GM18520 (cell line): ENCODE measurements at regions not wholly inside any gene's neighbourhood (a gene's known extent, or its start where the extent isn't known, plus 50 kb on each side); places are given as distances from the start of the nearest gene placed in this dataset.

Source experiments
- ATAC-seq: cut with Tn5 transposase; IDR thresholded peaks from one replicate; pipeline ENCODE4 v1.9.1; 2021; ENCODE audit not compliant: unreplicated experiment

GRCh38 chr3:102177075-102177755 is 257.6 kb upstream of the ZPLD1 start:
- no peak for ATAC-seq

GRCh38 chr3:102178817-102179216 is 256.0 kb upstream of the ZPLD1 start:
- ATAC-seq, result no peak

GRCh38 chr3:102179326-102180177 is 255.3 kb upstream of the ZPLD1 start:
- ATAC-seq, result no peak

GRCh38 chr3:102180280-102180931 is 254.4 kb upstream of the ZPLD1 start:
- no peak for ATAC-seq

GRCh38 chr3:102181175-102181920 is 253.5 kb upstream of the ZPLD1 start:
- ATAC-seq, result no peak

GRCh38 chr3:102182162-102182561 is 252.7 kb upstream of the ZPLD1 start:
- ATAC-seq, result no peak

- ATAC-seq, result no peak
These were observed 251.6 kb upstream of the ZPLD1 start for GRCh38 chr3:102183186-102183585.

- no peak for ATAC-seq
These were observed 251.2 kb upstream of the ZPLD1 start for GRCh38 chr3:102183623-102184022.

- no peak for ATAC-seq
These were observed 245.3 kb upstream of the ZPLD1 start for GRCh38 chr3:102189541-102189940.

GRCh38 chr3:102189956-102190723 is 244.7 kb upstream of the ZPLD1 start:
- ATAC-seq, result no peak

GRCh38 chr3:102192575-102192974 is 242.2 kb upstream of the ZPLD1 start:
- ATAC-seq, result no peak

- ATAC-seq, result no peak
These were observed 241.6 kb upstream of the ZPLD1 start for GRCh38 chr3:102193255-102193654.

- no peak for ATAC-seq
These were observed 240.8 kb upstream of the ZPLD1 start for GRCh38 chr3:102194001-102194400.

GRCh38 chr3:102194760-102195159 is 240.1 kb upstream of the ZPLD1 start:
- ATAC-seq, result no peak

GRCh38 chr3:102195198-102195948 is 239.4 kb upstream of the ZPLD1 start:
- ATAC-seq, result no peak

- ATAC-seq, result no peak
These were observed 234.7 kb upstream of the ZPLD1 start for GRCh38 chr3:102200126-102200525.

GRCh38 chr3:102200560-102200959 is 234.3 kb upstream of the ZPLD1 start:
- ATAC-seq, result no peak

GRCh38 chr3:102205647-102206046 is 229.2 kb upstream of the ZPLD1 start:
- no peak for ATAC-seq

GRCh38 chr3:102206511-102207031 is 228.2 kb upstream of the ZPLD1 start:
- ATAC-seq, result no peak
